Renal cortical epithelial cell (primary cell): ENCODE measurements at regions not wholly inside any gene's neighbourhood (a gene's known extent, or its start where the extent isn't known, plus 50 kb on each side); places are given as distances from the start of the nearest gene placed in this dataset.
"Not testable (repeated sequence)": the region's sequence is repeated elsewhere in the genome, so short reads cannot be mapped to it uniquely, and the experiment has no call there.

Experiments used
- DNase-seq: peaks from one replicate; pipeline ENCODE4 v3.0.0-alpha.2; 2011; ENCODE audit warnings: low read depth

DNA sequence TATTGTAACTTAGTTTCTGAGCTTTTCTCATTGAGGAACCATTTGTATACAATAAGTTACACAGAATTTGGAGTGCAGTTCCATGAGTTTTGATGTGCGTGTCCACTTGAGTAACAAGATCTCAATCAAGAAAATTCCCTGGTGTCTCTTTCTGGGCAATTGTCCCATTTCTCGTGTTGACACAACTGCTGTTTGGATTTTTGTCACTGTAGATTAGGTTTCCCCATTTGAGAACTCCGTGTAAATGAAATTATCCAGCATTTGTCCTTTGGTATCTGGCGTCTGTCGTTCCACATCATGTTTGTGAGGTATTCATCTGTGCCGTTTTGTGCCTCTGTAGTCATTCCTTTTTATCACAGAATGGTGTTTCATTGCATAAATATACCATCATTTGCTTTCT, 547.0 kb downstream of the TBC1D22A start:
- no peak for DNase-seq

DNA sequence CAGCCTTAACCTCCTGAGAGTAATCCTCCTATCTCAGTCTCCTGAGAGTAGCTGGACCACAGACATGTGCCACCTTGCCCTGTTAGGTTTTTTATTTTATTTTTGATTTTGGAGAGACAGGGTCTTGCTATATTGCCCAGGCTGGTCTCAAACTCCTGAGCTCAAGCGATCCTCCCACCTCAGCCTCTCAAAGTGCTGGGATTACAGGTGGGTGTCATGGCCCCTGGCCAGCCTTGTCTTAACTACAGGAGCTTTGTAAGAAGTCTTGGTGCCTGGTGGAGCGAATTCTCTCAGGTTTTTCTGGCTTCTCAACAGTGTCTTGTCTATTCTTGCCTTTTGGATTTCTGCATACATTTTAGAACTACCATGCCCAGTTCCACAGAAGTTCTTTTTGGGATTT, 546.4 kb downstream of the TBC1D22A start:
- no peak for DNase-seq

DNA sequence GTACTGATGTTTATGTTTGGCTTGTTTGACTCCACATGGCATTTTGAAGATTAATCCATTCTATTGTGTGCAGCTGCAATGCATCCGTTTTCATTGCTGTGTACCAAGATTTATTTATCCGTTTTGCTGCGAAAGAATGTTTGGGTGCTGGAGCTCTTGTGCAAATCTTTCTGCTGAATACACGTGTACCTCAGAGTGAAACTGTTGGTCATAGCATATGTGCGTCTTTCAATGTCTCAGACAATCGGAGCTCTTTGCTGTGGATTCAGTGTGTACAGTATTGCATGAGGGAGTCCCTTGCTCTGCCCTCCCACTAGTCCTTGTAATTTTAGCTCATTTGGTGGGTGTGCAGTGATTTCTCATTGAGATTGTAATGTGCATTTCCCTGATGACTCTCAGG, 545.4 kb downstream of the TBC1D22A start:
- DNase-seq: no peak

DNA sequence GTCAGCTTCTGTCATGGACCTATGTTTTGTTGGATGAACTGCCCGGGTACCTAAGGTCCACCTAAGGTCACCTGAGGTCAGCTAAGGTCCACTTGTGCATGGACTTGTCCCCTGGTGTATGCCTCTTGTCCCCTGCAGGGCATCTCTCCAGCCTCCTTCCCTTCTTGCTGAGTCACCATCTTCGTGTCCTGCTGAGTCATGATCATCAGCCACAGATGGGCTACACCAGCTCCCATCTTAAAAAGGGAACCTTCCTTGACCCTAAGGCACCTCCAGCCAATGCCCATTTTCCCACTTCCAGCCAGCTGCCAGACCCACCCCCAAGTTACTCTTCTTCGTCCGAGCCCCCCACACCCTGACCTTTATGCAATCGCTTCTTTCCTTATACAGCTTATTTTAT, 544.9 kb downstream of the TBC1D22A start:
- DNase-seq: peak; percentile 5

DNA sequence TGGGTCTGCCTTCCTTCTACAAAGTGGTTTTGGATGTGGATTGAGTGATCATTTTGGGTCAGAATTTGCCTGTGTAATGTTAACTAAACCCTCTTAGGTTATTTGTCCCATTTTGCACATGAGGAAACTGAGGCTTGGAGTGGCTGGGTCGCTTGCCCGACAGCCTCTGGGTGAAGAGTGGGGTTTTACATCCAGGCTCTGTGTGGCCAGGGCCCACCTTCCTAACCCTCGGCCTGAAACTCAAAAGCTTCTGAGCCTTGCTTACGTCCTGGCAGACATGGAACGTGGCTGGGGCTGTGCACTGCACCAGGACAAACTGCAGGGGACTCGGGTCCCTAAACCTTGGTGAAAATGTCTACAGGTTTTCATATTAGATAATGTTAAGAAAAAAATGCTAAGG, 542.4 kb downstream of the TBC1D22A start:
- DNase-seq: no peak

DNA sequence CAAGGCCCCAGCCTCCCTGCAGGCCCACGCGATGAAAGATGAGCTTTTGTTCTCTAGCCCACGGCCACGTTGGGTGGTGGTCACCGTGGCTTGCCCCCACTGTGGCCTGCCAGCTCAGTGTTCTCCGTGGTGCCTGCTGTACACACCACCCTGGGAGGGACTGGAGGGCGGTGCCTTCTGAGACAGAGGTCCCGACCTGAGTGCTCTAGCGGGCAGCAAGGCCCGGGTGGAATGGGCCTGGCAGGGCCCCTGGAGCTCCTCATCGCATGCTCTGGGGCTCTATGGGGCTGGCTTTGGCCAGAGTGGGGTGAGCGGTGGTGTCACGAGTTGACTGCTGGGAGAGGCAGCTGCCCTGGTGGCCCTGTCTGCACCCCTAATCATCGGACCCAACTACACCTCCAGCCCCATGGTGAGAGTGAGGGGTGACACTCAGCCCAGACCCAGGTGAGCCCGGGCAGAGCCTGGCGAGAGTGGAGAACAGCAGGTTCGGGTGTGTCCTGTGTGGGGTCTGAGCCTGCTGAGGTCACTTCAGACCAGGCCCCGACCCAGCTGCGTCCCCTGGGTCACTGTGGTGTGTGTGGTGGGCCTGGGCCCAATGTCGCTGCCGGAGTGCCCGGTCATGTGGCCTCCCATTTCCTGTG, 541.9 kb downstream of the TBC1D22A start:
- DNase-seq: no peak

DNA sequence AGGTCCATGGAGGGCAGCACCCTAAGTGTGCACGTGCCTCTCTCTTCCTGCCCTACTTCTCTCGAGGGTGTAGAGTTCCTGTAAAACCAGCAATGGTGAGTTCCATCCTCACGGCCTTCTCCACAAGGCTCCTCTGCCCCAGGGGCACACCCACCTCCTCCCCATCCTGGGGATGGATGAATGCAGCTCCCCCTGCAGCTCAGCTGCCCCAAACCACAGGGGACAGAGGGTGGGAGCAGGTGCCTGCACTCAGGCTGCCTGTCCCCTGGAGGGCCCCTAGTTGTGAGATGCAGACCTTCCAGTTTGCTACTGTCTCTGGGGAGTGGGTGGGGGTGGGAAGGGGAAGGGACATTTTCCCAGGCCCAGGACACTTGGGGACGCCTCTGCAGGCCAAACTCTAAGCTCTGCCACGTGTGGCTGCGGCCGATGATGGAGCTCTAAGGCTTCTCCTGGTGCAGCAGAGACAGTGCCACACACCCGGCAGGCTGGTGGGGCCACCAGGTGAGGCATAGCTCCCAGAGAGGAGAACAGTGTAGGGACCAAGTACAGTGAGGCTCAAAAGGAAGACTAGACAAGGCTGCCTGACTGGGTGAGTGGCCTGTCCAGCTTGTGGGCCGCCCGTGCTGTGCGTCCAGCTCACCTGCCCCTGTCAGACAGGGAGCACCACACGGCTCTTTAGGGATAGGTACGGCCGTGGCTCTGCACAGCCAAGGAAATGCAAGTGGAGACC, 540.9 kb downstream of the TBC1D22A start:
- no peak for DNase-seq

DNA sequence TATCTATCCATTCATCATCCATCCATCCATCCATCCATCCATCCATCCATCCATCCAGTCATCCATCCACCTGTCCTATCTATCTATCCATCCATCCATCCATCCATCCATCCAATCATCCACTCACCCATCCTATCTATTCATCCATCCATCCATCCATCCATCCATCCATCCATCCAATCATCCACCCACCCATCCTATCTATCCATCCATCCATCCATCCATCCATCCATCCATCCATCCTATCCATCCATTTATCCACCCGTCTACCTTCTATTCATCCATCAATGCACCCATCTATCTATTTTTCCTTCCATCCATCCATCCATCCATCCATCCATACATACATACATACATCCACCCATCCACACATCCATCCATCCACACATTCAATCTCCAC, 540.1 kb downstream of the TBC1D22A start:
- DNase-seq: not testable (repeated sequence)

DNA sequence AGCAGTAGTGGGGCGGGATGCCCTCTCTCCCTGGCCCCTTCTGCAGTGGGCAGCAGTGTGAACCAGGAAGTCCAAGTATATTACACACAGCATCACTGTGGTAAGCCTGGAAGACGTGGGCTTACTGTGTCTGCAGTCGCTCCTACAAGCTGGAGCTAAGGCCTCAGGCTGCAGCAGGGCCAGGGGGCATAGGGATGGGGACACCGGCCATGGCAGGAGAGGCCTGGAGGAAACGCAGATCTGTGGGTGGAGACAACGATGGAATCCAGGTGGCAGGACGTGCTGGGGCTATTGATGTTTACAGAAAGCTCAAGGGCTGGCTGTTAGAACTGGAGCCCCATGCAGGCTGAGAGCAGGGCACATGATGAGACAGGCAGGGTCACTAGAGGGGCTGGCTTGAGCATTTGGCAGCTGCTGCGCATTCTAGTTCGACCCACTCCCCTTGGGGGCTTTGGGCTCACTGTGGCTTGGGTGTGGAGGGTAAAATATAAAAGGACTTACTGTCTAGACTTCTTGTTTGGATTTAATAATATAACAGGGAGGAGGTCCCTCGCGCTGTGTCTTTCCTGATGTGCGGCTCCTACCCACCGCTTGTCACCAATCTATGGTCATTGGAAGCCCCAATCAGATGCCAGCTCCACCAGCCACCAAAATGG, 539.5 kb downstream of the TBC1D22A start:
- no peak for DNase-seq

DNA sequence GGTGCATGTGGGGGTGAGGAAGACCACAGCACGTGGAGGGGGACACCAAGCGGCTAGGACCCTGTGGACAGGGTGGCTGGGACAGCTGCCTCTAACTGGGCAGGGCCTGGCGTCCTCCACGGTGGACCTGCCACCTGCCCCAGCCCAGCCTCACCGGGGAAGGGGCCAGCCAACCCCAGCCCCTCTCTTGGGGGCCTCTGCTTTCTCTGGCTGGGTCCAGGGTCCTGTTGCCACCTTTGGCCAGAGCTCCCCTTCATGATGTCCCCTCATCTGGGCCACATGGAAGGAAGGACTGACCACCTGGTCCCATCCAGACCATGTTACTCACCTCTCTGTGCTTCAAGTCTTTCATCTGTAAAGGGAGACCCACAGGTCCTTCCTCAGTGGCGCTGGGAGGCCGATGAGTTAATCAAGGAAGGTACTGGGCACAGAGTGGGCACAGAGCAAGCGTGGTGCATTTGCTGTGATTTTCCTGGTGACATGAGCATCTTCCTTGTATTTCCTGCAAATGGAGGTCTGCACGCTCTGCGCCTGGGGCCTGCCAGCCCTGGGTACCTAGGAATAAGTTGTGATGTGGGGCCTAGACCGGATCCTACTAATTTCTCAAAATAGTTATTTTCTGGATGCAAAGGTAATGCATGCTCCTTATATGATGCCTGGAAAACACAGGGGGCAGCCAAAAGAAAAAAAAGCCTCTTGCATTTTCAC, 538.4 kb downstream of the TBC1D22A start:
- DNase-seq: no peak

DNA sequence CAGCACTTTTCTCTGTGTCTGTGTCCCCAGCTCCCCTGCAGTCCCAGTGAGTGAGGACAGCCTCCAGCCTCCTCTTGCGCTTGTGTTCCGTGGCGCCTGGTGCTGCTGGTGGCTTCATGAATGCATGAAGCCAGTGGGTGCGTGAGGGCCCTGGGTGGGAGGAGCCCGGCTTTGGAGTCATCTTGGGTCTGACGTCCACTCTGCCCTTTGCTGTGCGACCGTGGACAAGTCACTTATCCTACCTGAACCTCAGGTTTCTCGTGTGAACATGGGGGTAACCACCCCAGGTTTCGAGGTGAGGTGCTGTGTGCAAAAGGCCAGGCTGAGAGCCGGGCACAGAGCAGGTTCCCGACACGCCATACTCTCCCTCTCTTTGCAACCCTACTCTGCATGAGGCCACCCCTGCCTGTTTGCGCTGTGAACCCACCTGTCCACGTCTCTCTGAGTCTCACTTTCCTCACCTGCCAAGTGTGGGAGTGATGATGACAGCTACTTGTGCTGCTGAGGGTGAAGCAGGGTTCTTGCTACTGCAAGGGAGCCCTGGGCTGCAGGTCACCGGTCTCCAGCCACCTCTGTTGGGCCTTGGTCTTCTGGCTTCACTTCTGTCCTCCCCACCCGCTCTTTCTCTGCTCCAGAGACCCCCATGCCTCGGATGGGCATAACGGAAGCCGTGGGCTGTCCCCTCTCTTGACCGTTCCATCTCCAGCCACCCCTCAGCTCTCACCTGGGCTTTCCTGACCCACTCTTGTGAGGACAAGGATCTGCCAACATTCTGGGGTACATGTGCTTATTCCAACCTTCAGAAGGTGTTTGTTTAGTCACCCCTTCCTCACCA, 537.6 kb downstream of the TBC1D22A start:
- no peak for DNase-seq

DNA sequence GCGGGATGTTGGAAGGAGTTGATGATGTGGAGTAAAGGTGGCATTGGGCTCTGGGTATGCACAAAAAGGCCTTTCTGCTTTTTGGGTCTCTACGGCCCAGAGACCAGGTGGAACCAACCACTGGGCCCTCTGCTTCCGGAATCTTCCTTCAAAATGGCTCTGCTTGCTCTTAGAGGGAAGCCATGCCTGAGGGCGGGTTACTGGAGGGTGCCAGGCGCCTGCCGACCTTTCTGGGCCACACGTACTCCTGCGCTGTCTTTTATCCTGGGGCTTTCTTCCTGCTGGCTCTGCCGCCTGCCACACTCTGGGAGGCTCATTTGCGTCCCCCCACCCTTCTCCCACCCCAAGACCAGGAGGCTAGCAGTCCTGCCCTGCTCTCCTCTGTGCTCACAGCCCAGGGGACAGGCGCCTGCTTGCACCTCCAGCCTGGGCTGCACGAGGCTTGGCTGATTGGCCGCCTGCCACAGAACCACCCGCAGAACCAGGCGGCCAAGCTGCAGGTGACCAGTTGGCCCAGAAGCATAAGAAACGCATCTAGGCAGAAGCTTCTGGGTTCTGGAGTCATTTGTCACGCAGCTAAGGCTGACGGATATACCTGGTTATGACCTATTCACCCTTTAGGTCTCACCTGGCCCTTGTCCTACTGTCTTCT, 536.9 kb downstream of the TBC1D22A start:
- no peak for DNase-seq

DNA sequence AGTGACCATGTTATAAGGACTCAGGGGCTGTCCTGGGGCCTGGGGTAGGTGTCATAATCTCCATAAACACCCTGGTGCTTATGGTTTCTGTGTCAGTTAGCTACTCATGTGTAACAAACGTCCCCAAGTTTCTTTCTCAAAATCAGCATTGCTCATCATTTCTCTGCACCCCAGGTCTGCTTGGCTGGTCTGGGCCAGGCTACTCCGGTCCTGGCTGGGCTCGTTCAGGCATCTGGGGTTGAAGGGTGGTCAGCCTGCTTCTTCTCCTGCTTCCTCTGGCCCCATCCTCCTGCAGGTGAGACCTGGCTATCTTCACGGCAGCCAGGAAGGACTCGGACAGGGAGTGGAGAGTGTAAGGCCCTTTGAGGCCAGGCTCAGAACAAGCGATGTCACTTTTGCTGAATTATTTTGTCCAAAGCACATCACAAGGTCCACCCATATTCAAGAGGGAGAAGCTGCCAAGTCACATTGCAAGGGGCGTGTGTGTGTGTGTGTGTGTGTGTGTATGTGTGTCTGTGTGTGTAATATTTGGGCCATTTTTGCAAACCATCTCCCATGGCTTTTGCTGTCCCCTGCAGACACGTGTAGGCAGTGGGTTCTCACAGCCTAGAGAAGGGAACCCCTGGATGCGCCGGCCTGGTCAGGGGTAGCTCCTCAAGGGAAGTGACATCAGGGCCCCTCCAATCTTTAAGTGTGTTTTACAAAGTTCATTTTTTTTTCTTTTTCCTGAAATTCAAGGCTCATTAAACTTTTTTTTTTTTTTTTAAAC, 535.8 kb downstream of the TBC1D22A start:
- DNase-seq: no peak

DNA sequence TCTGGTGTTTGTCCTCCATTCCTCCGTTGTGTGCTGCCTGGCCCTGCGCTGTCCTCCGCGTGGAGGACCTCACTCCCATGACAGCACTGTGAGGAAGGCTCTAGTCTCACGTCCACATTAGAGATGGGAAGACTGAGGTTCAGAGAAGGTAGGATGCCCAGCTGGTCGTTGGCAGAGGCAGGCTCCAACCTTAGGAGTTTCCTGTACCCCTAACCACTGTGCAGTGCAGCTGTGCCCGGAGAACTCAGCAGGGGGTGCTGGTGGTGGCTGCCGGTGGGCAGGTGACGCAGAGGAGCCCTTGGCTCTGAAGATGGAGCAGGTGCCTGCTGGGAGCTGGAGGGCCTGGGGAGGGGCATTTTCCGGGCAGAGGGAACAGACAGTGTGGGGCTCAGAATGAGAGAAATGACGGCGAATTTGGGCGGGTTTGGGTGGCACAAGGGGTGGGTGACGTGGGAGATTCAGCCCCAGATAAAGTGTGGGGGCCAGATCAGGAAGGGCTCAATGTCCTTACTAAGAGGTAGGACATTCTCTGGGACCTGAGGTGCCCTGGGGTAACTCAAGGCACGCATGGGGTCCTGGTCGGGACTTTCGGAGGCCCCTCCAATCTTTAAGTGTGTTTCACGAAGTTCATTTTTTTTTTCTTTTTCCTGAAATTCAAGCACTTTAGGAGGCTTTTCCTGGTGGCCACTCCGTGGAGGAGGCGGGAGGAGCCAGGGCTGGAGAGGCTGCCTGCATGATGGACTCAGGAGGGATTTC, 535.0 kb downstream of the TBC1D22A start:
- no peak for DNase-seq

DNA sequence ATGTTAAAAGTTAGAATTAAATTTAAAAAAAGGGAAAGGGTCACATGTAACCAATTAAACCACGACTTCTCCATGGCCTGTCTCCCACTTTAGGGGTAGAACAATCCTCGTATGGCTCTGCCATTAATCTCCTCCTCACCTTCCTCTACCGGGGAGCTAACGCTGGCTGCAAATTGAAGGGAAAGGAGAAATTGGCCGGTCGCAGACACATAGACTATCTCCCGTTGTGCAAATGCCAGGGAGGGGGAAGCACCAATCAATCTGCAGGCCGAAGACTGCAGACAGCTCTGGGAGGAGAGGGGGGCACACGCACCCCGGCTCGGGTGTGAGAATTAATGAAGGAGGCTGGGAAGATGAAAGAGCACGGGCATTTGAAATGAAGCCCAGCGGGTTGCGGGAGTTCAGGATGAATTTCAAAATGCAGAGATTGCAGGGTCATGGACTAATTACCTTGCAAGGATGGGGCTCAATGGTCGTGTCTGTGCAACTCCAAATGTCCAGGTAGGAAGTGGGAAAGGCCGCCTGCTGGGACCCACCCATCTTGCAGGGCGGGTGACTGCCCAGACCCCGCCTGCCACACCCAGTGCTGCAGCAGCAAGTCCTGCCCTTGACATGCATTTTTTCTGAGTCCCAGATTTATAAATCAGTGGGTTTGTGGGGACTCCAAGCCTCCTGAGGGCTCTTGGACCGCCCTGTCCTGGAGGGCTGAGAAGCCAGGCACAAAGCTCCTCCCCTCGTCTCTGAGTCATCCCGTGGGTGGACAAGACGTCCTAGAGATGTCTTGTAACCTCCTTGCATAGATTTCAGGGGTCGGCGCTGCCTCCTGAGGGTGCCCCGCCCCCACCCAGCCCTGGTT, 534.2 kb downstream of the TBC1D22A start:
- DNase-seq: no peak

DNA sequence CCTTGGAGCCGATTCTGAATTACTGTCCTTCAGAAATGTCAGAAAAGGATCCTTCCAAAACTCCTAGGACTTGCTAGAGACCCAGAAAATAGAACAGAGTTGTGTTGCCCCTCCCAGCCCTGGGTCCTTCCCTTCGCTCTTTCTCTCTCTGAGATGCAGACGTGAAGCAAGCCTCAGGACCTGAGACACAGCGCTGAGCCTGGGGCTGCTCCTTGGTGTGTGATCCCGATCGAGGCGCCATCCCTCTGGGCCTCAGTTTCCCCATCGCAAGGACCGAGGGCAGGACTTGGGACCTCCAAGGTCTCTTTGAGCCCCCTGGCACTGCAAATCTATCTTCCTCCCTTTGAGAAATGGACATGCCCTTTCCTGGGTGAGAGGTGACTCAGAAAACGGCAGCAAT, 533.5 kb downstream of the TBC1D22A start:
- DNase-seq: no peak

DNA sequence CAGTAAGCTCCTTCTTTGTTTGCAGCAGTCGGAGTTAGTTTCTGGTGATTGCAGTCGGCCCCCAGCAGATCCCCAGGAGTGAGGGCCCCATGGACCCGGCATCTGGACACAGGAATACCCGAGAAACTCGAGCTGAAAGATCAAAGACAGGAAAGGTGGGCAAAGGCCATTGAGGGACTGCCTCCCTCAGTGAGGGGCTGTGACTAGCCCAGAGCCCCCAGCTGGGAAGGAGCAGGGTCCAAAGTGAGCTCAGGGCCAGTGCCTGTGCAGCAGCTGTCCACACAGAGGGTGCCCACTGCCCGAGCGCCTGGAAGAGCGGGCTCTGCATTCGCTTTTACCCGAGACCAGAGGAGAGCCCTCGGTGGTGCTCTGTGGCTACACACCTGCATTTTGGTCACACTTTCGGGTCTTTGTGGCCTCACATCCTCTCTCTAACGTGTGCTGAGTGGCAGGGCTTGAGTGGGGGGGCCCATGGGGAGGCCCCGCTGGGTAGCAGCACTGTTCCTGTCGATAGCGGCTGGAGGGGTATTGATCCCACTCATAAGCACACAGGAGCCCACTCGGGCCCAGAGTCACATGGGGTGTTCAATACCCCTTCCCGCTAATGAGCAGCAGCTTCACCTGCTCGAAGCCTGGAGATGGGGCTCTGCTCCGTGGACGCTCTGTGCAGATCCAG, 532.9 kb downstream of the TBC1D22A start:
- no peak for DNase-seq

DNA sequence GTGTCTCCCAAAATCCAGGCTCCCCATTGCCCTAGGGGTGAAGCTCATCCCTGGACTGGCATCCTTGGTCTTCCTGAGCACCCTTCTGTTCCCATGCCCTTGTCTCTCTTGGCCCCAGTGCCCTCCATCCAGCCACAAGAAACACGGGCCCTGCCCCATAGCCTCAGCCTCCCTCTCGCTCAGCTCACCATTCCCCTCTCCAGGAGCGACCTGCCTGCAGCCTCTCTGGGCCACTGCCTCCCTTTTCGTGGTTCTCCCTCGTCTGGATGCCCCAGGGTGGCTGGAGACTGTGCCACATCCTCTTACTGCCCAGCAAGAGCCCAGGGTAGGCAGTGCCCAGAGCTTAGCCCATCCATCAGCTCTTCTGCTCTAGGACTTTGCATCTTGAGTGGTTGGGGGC, 532.1 kb downstream of the TBC1D22A start:
- DNase-seq: no peak
